ENCODE measurements at regions not wholly inside any gene's neighbourhood (a gene's known extent, or its start where the extent isn't known, plus 50 kb on each side); places are given as distances from the start of the nearest gene placed in this dataset.

DNA sequence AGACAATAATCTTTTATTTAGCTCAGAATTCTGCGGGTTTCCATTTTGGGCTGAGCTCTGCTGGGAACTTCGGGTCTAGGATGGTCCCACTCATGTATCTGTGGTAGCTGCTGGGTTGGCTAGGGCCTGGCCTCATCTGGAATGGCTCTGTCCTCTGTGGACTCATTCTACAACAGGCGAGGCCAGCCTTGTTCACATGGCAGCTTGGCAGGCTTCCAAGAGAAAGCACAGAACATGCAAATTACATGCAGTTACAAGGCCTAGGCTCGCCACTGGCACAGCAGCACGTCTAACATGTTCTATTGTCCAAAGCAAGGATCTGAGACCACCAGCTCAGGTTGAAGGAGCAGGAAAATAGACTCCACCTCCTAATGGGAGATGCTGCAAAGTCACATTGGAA lies 431.4 kb downstream of the PDCD6IP start:
- Mint-ChIP-seq H3K36me3 (no peaks in the 10 kb centered on the region), H3K4me1 (no peaks in the 10 kb centered on the region), H3K27me3 (no peaks in the 10 kb centered on the region), H3K4me3 (no peak overlapping the region), H3K27ac (no peak overlapping the region), H3K9me3 (no peaks in the 10 kb centered on the region)

DNA sequence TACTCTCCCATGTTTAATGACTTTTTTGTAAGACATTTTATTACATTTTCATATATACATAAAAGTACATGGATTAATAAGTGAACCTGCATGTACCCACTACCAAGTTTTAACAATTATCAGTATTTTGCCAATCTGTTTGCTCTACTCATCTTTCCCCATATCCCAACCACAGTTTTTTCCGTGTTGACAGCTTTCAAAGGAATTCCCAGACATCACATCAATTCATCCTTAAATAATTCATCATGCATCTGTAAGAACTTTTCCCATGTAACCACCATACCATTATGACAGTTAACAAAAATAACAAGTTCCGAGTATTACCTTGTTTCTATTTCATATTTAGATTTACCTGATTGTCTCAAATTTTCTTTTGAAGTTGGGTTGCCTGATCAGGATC lies 436.7 kb downstream of the PDCD6IP start:
- H3K27ac Mint-ChIP-seq = no peak overlapping the region
- H3K9me3 Mint-ChIP-seq = no peaks in the 10 kb centered on the region
- H3K36me3 Mint-ChIP-seq = no peaks in the 10 kb centered on the region
- peaks cover 2% of the 10 kb centered on the region for H3K27me3 Mint-ChIP-seq
- H3K4me1 Mint-ChIP-seq = no peaks in the 10 kb centered on the region
- H3K4me3 Mint-ChIP-seq = no peak overlapping the region

GRCh38 chr3:34237946-34238345 lies 439.5 kb downstream of the PDCD6IP start:
- peaks cover 4% of the 10 kb centered on the region for H3K27me3 Mint-ChIP-seq
- H3K27ac Mint-ChIP-seq = no peak overlapping the region
- H3K36me3 Mint-ChIP-seq = no peaks in the 10 kb centered on the region
- no peak overlapping the region for H3K4me3 Mint-ChIP-seq
- H3K4me1 Mint-ChIP-seq = no peaks in the 10 kb centered on the region
- H3K9me3 Mint-ChIP-seq = no peaks in the 10 kb centered on the region

DNA sequence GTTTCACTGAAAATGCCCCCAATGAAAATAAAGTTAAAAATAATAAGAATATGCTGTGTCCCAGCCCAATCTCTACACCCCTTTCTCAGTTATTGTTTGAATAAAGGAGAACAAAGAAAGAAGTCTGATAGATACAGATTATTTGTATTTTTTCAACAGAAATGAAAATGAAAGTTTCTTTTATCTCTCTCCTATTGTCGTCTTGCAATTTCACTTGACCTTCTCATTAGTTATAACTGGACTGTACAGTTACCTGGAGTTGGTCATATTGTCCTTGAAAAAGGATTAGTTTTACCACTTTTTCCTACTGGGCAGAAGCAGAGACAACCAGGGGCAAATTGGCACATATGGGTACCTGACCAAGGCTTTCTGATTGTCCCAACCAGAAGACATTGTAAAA lies 440.0 kb downstream of the PDCD6IP start:
- no peaks in the 10 kb centered on the region for H3K36me3 Mint-ChIP-seq
- no peaks in the 10 kb centered on the region for H3K9me3 Mint-ChIP-seq
- no peak overlapping the region for H3K4me3 Mint-ChIP-seq
- H3K27me3 Mint-ChIP-seq = peaks cover 4% of the 10 kb centered on the region
- no peaks in the 10 kb centered on the region for H3K4me1 Mint-ChIP-seq
- no peak overlapping the region for H3K27ac Mint-ChIP-seq

- Mint-ChIP-seq H3K27me3 (peaks cover 4% of the 10 kb centered on the region), H3K4me3 (no peak overlapping the region), H3K36me3 (no peaks in the 10 kb centered on the region), H3K9me3 (no peaks in the 10 kb centered on the region), H3K4me1 (no peaks in the 10 kb centered on the region), H3K27ac (no peak overlapping the region)
Observed at GRCh38 chr3:34239287-34239686, 440.9 kb downstream of the PDCD6IP start.

DNA sequence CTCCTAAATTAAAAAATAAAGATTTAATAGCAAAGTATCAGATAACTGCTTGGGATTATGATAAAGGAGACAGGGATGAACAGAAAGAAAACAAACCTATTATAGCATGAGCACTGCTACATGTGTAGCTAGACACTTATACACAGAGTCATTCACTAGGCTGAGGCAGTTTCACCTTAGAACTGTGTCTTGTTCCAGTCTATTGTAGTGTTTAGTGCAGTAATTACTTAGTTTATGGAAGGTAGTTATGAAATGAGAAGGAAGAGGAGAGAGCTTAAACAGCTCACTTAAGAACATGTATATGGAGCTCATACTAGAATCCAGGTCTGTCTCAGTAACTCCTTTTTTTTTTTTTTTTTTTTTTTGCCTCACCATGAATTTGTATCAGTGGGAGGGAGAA lies 441.4 kb downstream of the PDCD6IP start:
- H3K4me1 Mint-ChIP-seq = no peaks in the 10 kb centered on the region
- H3K4me3 Mint-ChIP-seq = no peak overlapping the region
- no peaks in the 10 kb centered on the region for H3K36me3 Mint-ChIP-seq
- H3K9me3 Mint-ChIP-seq = no peaks in the 10 kb centered on the region
- H3K27me3 Mint-ChIP-seq = peaks cover 4% of the 10 kb centered on the region
- H3K27ac Mint-ChIP-seq = no peak overlapping the region

- H3K27ac Mint-ChIP-seq = no peak overlapping the region
- no peak overlapping the region for H3K4me3 Mint-ChIP-seq
- H3K27me3 Mint-ChIP-seq = no peaks in the 10 kb centered on the region
- no peaks in the 10 kb centered on the region for H3K36me3 Mint-ChIP-seq
- H3K9me3 Mint-ChIP-seq = no peaks in the 10 kb centered on the region
- H3K4me1 Mint-ChIP-seq = no peaks in the 10 kb centered on the region
Observed at GRCh38 chr3:34247401-34247800, 449.0 kb downstream of the PDCD6IP start.

DNA sequence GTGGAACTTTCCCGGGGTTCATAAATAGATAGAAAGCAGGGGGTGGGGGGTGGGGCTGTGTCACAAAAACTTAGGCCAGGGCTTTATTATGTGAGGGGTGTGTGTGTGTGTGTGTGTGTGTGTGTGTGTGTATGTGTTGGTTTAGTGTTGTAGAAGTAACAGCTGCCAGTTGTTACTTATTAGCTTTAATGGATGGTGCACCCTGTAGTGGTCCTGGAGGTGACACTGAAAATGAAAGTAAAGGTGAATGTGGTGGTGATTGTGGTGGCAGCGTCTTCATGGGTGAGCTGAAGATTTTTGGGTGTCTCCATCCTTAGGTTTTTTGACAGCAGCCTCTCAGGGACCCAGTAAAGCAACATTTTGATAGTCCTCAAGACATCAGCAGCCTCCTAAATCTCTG lies 449.9 kb downstream of the PDCD6IP start:
- H3K27ac Mint-ChIP-seq = no peak overlapping the region
- H3K9me3 Mint-ChIP-seq = no peaks in the 10 kb centered on the region
- no peak overlapping the region for H3K4me3 Mint-ChIP-seq
- no peaks in the 10 kb centered on the region for H3K36me3 Mint-ChIP-seq
- H3K27me3 Mint-ChIP-seq = no peaks in the 10 kb centered on the region
- H3K4me1 Mint-ChIP-seq = no peaks in the 10 kb centered on the region

DNA sequence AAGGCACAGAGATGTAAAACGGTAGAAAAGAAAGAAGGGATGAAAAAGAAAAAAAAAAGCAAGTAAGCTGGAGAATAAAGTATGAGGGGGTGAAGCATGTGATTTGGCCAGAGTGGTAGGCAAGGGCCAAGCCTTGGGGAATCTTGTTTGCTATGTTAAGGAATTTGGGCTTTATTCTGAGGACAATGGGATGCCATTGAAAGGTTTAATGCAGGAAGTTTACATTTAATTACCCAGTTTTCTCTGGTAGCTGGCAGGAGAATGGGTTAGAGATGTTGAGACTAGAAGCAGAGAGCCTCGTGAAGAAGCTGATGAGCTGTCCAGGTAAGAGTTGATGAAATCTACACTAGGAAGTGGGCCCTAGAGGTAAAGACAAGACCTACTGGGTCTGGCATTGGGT lies 455.9 kb downstream of the PDCD6IP start:
- no peaks in the 10 kb centered on the region for H3K27me3 Mint-ChIP-seq

GRCh38 chr3:34256021-34256420 lies 457.6 kb downstream of the PDCD6IP start:
- Mint-ChIP-seq H3K36me3 (no peaks in the 10 kb centered on the region), H3K27ac (no peak overlapping the region), H3K27me3 (no peaks in the 10 kb centered on the region)

More for the DNA sequence above, 455.9 kb downstream of the PDCD6IP start:
- Mint-ChIP-seq H3K9me3 (no peaks in the 10 kb centered on the region), H3K4me1 (no peaks in the 10 kb centered on the region), H3K36me3 (no peaks in the 10 kb centered on the region), H3K27ac (no peak overlapping the region), H3K4me3 (no peak overlapping the region)

DNA sequence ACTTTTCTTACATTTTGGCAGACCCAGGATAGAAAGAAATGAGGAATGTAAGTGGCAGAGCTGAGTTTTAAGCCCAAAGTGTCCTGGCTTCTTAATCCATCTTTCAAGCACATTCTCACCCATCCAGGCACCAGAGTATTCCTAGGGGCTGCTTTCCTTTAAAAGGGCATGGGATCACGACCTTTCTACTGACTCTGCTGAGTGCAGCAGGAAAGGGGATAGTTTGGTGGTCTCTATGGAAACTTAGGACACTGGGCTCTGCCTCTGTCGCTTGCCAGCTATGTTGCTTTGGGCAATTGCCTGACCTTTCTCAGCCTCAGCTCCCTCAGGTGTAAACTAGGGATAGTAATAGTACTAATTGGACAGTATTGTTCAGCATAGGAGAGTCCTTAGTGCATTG lies 458.4 kb downstream of the PDCD6IP start:
- no peaks in the 10 kb centered on the region for H3K27me3 Mint-ChIP-seq
- H3K27ac Mint-ChIP-seq = no peak overlapping the region
- no peaks in the 10 kb centered on the region for H3K36me3 Mint-ChIP-seq
- H3K9me3 Mint-ChIP-seq = no peaks in the 10 kb centered on the region
- H3K4me1 Mint-ChIP-seq = no peaks in the 10 kb centered on the region
- H3K4me3 Mint-ChIP-seq = no peak overlapping the region

More at GRCh38 chr3:34256021-34256420, 457.6 kb downstream of the PDCD6IP start:
- H3K9me3 Mint-ChIP-seq = no peaks in the 10 kb centered on the region
- no peak overlapping the region for H3K4me3 Mint-ChIP-seq
- no peaks in the 10 kb centered on the region for H3K4me1 Mint-ChIP-seq

- Mint-ChIP-seq H3K36me3 (no peaks in the 10 kb centered on the region), H3K9me3 (no peaks in the 10 kb centered on the region), H3K27me3 (no peaks in the 10 kb centered on the region), H3K4me3 (no peak overlapping the region), H3K4me1 (no peaks in the 10 kb centered on the region), H3K27ac (no peak overlapping the region)
Observed at GRCh38 chr3:34258271-34258998, 460.0 kb downstream of the PDCD6IP start.

DNA sequence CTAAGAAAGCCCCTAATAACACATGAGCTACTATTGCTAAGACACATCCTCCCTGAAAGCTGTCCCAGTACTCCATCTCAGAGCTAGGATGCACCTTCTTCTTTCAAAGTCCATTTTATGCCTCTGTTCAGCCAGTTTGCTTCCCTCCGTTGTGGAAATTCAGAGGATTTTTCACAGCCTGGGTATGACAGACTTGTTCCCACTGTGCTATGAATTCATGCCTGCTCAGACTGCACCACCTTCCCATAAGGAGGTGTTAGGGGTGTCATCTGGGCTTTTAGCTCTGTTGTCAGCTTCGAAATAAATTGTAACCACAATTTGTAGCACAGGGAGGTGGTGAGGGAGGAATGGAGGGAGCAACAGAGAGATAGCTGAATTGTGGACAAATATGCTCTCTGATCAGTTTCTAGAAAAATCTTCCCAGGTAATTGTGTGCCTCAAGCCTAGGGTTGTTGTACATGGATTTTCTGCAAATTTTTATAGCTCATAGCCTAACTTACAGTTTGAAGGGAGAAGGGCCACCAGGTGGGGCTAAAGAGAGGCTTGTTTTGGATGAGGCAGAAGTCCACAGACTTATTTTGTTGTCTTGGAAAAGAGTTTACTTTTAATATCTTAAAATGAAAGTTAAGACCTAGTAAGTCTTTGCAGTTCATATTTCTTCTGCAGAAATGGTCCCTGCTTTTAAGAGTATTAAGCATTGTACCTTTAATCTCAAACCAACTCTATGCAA lies 462.0 kb downstream of the PDCD6IP start:
- Mint-ChIP-seq H3K27ac (no peak overlapping the region), H3K36me3 (no peaks in the 10 kb centered on the region), H3K27me3 (no peaks in the 10 kb centered on the region), H3K4me3 (no peak overlapping the region), H3K4me1 (no peaks in the 10 kb centered on the region), H3K9me3 (no peaks in the 10 kb centered on the region)

DNA sequence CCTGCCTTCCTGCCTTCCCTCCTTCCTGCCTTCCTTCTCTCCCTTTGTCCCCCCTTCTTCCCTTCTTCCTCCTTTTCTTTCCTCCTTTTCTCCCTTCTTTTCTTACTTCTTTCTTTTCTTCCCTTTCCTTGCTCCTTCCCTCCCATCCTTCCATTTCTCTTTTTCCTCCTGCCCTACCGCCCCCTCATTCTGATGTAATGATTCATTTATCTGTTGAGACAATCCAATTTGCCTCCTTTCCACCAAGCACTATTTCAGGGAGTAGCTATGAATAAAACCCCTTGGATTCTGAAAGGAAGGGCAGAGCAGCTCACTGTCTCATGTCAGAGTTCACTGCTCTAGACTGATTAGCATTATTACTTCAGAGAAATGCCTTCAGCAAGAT lies 462.6 kb downstream of the PDCD6IP start:
- Mint-ChIP-seq H3K4me3 (no peak overlapping the region), H3K27me3 (no peaks in the 10 kb centered on the region), H3K27ac (no peak overlapping the region), H3K36me3 (no peaks in the 10 kb centered on the region), H3K4me1 (no peaks in the 10 kb centered on the region), H3K9me3 (no peaks in the 10 kb centered on the region)

DNA sequence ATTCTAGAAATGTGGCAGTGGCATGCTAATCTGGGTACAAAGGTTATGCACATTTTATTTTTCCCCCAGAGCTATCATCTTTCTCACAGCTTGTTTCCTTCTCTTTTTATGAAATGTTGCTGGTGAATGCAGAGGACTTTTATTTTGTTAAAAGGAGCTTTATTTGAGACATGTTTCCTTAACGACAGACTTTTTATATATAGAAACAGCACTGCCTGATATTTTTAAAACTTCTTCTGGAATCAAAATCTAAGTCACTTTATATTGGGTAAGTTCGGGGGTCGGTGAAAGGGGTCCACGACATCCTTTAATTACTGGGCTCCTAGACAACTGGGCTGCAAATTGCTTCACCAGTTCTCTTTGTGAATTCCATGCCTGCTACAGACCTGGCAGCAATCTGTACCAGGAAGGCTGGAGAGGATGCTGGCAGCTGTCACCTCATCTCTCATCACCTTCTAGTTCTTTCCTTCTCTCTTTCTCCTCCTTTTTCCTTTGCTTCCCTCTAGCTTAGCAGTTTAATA lies 464.7 kb downstream of the PDCD6IP start:
- Mint-ChIP-seq H3K27ac (no peak overlapping the region), H3K36me3 (no peaks in the 10 kb centered on the region), H3K9me3 (no peaks in the 10 kb centered on the region), H3K27me3 (peaks cover 2% of the 10 kb centered on the region), H3K4me3 (no peak overlapping the region), H3K4me1 (no peaks in the 10 kb centered on the region)

DNA sequence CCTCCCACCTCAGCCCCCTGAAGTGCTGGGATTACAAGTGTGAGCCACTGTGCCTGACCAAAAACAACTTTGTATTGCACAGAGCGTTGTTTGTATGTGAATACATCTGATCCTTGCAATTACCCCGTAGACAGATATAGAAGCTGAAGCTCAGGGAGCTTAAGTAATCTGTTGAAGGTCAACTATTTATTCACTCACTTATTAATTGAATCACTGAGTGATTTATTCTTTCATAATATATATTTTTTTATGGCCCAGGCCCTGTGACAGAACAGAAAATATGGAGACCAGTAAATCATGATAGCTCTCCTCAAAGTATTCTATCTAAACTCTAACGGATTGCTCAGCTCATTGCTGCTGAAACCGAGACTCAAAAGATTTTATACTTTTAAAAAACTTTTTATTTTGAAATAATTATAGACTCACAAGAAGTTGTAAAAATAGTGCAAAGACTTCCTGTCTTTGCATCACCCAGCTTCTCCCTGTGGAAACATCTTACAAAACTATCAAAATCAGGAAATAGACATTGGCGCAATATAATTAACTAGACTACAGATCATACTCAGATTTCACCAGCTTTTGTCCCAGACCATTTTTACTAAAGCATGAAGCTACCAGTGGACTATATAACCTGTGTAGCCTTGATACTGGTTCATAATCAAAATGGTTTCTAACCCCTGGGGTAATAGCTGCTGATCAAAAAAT lies 466.1 kb downstream of the PDCD6IP start:
- no peak overlapping the region for H3K4me3 Mint-ChIP-seq
- H3K36me3 Mint-ChIP-seq = no peaks in the 10 kb centered on the region
- peaks cover 3% of the 10 kb centered on the region for H3K27me3 Mint-ChIP-seq
- no peak overlapping the region for H3K27ac Mint-ChIP-seq
- no peaks in the 10 kb centered on the region for H3K9me3 Mint-ChIP-seq
- no peaks in the 10 kb centered on the region for H3K4me1 Mint-ChIP-seq

All from activated naive CD4-positive, alpha-beta T cell treated with anti-CD3 and anti-CD28 coated beads, Interleukin-2, amount 50 U/mL, for 24 hours (primary cell).